Suprapubic skin (tissue), 4 donors: ENCODE measurements at regions not wholly inside any gene's neighbourhood (a gene's known extent, or its start where the extent isn't known, plus 50 kb on each side); places are given as distances from the start of the nearest gene placed in this dataset.
A peak's percentile ranks its signal among the peaks of the same experiment; 100 is the strongest.

Source experiments
- CTCF ChIP-seq, 2 donors: fragments of 200-600 bp in 1 of 2; fragments of 450-650 bp in 1 of 2; sonication (generic) in 1 of 2; IDR thresholded peaks; one replicate each; pipeline ENCODE4 v1.5.1; 2016 to 2019; ENCODE audit warnings: antibody characterized with exemption in 2 of 2, mild to moderate bottlenecking in 1 of 2, moderate library complexity in 1 of 2
- EP300 ChIP-seq: sonication (generic); formaldehyde crosslinking; IDR thresholded peaks from one replicate; pipeline ENCODE4 v1.6.1; 2017; ENCODE audit warnings: antibody characterized with exemption
- POLR2A ChIP-seq, 2 donors: fragments of 450-650 bp; IDR thresholded peaks; one replicate each; pipeline ENCODE4 v1.6.1; 2017; ENCODE audit warnings: antibody characterized with exemption in 2 of 2, mild to moderate bottlenecking in 2 of 2, moderate library complexity in 2 of 2
- POLR2AphosphoS5 ChIP-seq, 3 donors: sonication (generic); formaldehyde crosslinking; IDR thresholded peaks; one replicate each; pipeline ENCODE4 v1.6.1; 2017; ENCODE audit warnings: antibody characterized with exemption in 3 of 3

GRCh38 chr17:77881545-77881944 is 77.0 kb upstream of the TNRC6C start:
- TF ChIP-seq CTCF (IDR thresholded peaks at IDR 0.05) = no peak
- no peak for TF ChIP-seq POLR2A (IDR thresholded peaks at IDR 0.05)
- peak in 1 of 3 donors; percentile 52 for TF ChIP-seq POLR2AphosphoS5 (IDR thresholded peaks at IDR 0.05)
- no peak for TF ChIP-seq EP300
